IPS-18c (cell line): ENCODE measurements at regions not wholly inside any gene's neighbourhood (a gene's known extent, or its start where the extent isn't known, plus 50 kb on each side); places are given as distances from the start of the nearest gene placed in this dataset.
"Not testable (repeated sequence)": the region's sequence is repeated elsewhere in the genome, so short reads cannot be mapped to it uniquely, and the experiment has no call there.

Experiments used
- H3K4me3 ChIP-seq: 2 replicates; pipeline ENCODE4 v1.7.0; 2013; ENCODE audit warnings: low read depth, mild to moderate bottlenecking, low read length, moderate library complexity; ENCODE audit not compliant: insufficient read depth
- H3K9me3 ChIP-seq: one replicate; pipeline ENCODE4 v1.6.1; 2013; ENCODE audit warnings: mild to moderate bottlenecking, low read length, moderate library complexity; ENCODE audit not compliant: control insufficient read depth, insufficient read depth

GRCh38 chr22:49011769-49012648, 815.7 kb downstream of the BRD1 start:
- Histone ChIP-seq H3K9me3 (no peaks in the 10 kb centered on the region), H3K4me3 (no peak overlapping the region)

DNA sequence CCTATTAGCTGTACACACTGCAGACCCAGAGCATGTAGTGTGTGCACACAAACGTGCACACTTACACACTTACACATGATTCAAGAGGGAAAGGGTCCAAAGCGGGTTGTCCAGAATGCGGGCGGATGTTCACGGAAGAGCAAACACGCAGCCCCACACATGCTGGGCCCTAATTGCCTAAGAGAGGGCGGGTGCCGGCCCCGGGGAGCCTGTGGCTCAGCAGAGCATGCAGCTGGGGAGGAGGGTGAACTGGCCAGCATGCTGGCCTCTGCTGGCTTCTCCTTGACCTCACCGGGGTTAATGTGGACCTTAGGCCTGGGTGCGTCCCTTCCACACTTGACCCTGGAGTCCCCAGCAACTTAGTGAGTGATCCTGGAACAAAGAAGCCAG, 816.3 kb downstream of the BRD1 start:
- no peak overlapping the region for H3K4me3 ChIP-seq
- H3K9me3 ChIP-seq, result no peaks in the 10 kb centered on the region

DNA sequence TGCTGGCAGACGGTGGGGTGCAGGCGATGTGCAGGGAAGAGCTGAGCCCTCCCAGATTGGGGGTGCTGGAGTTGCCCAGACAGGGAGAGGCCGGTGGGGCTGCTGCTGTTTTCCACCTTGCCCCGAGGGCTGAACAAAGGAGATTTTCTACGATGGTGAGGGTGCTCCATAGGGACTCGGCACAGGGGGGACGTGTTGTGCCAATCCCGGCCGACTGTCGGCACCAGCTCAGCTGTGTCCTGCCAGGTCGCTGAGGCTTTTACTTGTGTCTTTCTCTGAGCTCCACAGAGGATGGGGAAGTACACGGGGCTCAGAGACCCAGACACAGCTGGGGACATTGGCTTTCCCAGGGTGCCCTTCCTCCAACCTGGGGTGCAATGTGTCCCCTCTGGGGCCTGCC, 816.8 kb downstream of the BRD1 start:
- Histone ChIP-seq H3K9me3 (no peaks in the 10 kb centered on the region), H3K4me3 (no peak overlapping the region)

- no peak overlapping the region for H3K4me3 ChIP-seq
- H3K9me3 ChIP-seq, result no peaks in the 10 kb centered on the region
These were observed 817.4 kb downstream of the BRD1 start for GRCh38 chr22:49010070-49010863.

GRCh38 chr22:49009359-49010063, 818.2 kb downstream of the BRD1 start:
- Histone ChIP-seq H3K9me3 (no peaks in the 10 kb centered on the region), H3K4me3 (no peak overlapping the region)

GRCh38 chr22:49008682-49009235, 818.9 kb downstream of the BRD1 start:
- no peaks in the 10 kb centered on the region for H3K9me3 ChIP-seq
- no peak overlapping the region for H3K4me3 ChIP-seq

GRCh38 chr22:49007013-49007653, 820.5 kb downstream of the BRD1 start:
- no peak overlapping the region for H3K4me3 ChIP-seq
- H3K9me3 ChIP-seq, result no peaks in the 10 kb centered on the region

GRCh38 chr22:49006207-49007012, 821.3 kb downstream of the BRD1 start:
- H3K4me3 ChIP-seq, result no peak overlapping the region
- H3K9me3 ChIP-seq, result no peaks in the 10 kb centered on the region

DNA sequence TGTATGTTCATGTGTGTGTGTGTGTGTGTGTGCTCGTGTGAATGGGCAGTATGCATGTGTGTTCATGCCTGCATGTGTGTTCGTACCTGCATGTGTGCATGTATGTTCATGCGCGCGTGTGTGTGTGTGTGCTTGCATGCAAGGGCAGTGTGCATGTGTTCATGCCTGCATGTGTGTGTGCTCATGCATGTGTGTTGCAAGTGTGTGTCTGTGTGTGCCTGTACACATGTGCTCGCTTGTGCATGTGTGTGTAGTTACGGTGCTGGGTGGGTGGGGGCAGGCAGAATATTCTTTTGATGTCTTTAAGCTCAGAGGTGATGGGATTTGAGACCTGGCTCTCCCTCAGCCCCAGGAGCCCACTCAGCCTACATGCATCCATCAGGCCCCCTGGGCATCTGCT, 822.1 kb downstream of the BRD1 start:
- H3K4me3 ChIP-seq, result no peak overlapping the region
- H3K9me3 ChIP-seq, result no peaks in the 10 kb centered on the region

DNA sequence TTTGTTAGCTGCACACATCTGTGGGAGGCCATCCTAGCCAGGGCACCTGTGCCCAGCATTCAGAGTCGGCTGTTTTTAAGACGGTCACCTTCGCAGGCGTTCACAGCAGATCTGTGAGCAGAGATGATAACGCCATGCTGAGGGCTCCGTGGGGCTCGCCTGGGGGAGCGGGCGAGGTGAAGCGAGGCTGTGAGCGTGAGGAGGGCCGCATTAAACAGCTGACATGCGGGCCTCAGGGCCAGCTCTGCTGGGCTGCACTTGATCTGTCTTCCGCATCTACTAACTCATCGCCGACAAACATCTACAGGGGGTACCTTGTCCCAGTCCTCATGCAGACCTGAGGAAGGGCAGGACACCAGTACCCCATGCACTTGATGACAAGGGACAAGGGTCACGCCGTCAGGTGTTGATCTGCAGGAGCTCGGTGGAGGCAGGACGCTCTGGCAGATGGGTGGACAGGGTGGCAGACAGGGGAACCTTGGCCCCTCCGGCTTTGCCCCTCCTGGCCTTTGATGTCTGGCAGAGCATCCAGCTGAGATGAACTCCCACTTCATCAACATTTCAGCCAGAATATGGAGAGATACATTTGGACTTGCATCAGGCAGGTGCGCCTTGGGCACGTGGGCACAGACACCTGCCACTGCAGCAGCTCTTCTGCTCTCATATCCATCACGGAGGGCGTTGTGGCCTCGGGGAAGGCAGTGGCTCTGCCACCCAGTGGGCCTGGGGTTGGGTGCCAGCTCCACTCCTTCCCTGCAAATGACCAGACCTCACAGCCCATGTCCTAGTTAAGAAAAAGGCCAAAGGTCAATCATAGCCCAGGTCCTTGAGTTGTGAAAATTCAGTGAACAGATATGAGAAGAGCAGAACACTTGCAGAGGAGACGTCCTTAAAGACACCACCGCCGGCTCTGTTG, 822.9 kb downstream of the BRD1 start:
- Histone ChIP-seq H3K4me3 (no peak overlapping the region), H3K9me3 (no peaks in the 10 kb centered on the region)

DNA sequence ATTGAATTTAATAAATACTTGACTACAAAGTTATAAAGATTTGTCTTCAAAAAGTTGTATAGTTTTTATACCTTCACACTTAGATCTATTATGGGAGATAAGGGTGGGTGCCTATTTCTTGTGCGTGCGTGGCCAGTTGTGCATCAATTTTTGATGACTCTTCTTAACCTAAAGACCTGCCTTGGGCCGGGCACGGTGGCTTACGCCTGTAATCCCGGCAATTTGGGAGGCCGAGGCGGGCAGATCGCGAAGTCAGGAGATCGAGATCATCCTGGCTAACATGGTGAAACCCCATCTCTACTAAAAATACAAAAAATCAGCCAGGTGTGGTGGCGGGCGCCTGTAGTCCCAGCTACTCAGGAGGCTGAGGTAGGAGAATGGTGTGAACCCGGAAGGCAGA, 830.1 kb downstream of the BRD1 start:
- H3K4me3 ChIP-seq, H3K9me3 ChIP-seq: not testable (repeated sequence)

- H3K9me3 ChIP-seq, result no peaks in the 10 kb centered on the region
- H3K4me3 ChIP-seq, result no peak overlapping the region
These were observed 834.0 kb downstream of the BRD1 start for GRCh38 chr22:48993655-48994054.

DNA sequence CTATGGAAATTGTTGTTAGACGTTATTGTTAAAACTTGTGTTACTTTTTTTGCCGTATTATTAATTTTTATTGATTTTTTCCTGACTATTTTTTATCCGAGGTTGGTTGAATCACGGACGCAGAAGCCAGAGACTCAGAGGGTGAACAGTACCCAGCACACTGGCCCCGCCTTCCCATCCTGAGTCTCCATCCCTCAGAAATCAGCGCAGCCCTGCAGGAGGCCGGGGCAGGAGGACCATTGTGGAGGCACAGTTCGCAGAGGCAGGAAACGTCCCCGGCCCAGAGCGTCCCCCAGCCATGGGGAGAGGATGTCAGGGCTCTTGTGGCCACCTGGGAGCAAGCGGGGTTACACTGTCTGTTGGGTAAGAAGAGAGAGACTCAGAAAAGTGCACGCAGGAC, 843.0 kb downstream of the BRD1 start:
- Histone ChIP-seq H3K4me3 (no peak overlapping the region), H3K9me3 (no peaks in the 10 kb centered on the region)

- Histone ChIP-seq H3K9me3 (no peaks in the 10 kb centered on the region), H3K4me3 (no peak overlapping the region)
These were observed 845.3 kb downstream of the BRD1 start for GRCh38 chr22:48982321-48982905.

GRCh38 chr22:48981371-48982061, 846.2 kb downstream of the BRD1 start:
- H3K9me3 ChIP-seq, result no peaks in the 10 kb centered on the region
- no peak overlapping the region for H3K4me3 ChIP-seq
